ENCODE measurements at regions not wholly inside any gene's neighbourhood (a gene's known extent, or its start where the extent isn't known, plus 50 kb on each side); places are given as distances from the start of the nearest gene placed in this dataset.

DNA sequence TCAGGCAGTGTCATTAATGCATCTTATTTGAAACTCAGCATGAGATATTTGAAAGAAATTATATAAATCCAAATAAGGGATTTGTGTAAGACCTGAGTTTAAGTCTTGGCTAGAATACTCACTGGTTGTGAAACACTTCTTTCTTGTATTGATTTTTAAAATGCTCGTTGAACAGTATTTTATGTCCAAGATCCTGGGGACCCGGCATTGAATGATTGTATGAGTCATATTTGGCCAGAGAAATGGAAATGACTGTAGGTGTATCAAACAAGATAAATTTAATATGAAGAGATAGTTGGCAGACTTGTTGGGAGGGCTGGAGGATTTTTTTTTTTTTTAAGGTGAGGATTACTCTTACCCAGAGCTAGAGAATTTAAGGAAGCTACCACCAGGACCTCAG, 606.1 kb upstream of the CPEB2 start:
- TF ChIP-seq POLR2A (IDR thresholded peaks at IDR 0.05) (no peak), EP300 (IDR thresholded peaks at IDR 0.05) (no peak)
- TF ChIP-seq, protein P1, sequence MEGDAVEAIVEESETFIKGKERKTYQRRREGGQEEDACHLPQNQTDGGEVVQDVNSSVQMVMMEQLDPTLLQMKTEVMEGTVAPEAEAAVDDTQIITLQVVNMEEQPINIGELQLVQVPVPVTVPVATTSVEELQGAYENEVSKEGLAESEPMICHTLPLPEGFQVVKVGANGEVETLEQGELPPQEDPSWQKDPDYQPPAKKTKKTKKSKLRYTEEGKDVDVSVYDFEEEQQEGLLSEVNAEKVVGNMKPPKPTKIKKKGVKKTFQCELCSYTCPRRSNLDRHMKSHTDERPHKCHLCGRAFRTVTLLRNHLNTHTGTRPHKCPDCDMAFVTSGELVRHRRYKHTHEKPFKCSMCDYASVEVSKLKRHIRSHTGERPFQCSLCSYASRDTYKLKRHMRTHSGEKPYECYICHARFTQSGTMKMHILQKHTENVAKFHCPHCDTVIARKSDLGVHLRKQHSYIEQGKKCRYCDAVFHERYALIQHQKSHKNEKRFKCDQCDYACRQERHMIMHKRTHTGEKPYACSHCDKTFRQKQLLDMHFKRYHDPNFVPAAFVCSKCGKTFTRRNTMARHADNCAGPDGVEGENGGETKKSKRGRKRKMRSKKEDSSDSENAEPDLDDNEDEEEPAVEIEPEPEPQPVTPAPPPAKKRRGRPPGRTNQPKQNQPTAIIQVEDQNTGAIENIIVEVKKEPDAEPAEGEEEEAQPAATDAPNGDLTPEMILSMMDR (IDR thresholded peaks at IDR 0.05) = no peak

Measured in tibial nerve (tissue), 4 donors.